SW 1271 (cell line): ENCODE measurements at regions not wholly inside any gene's neighbourhood (a gene's known extent, or its start where the extent isn't known, plus 50 kb on each side); places are given as distances from the start of the nearest gene placed in this dataset.

ENCODE experiments used
- DNase-seq, 2 experiments: peaks; one replicate each; lab custom pipeline; 2025; lab: John Stamatoyannopoulos, UW

- no peak for DNase-seq
Measured at GRCh38 chr13:61765940-61766666, 350.5 kb upstream of the PCDH20 start.

- DNase-seq: no peak
Measured at GRCh38 chr13:61765181-61765742, 349.6 kb upstream of the PCDH20 start.

- no peak for DNase-seq
Measured at GRCh38 chr13:61761690-61762089, 346.0 kb upstream of the PCDH20 start.

GRCh38 chr13:61760102-61760501, 344.5 kb upstream of the PCDH20 start:
- no peak for DNase-seq

- no peak for DNase-seq
Measured at GRCh38 chr13:61756031-61756430, 340.4 kb upstream of the PCDH20 start.

- no peak for DNase-seq
Measured at GRCh38 chr13:61751039-61751438, 335.4 kb upstream of the PCDH20 start.

- no peak for DNase-seq
Measured at GRCh38 chr13:61738236-61738750, 322.6 kb upstream of the PCDH20 start.

GRCh38 chr13:61734683-61735082, 319.0 kb upstream of the PCDH20 start:
- DNase-seq: no peak

GRCh38 chr13:61728471-61728870, 312.8 kb upstream of the PCDH20 start:
- DNase-seq: no peak

- peak; percentile 4 to 50 for DNase-seq
Measured at GRCh38 chr13:61727767-61728166, 312.1 kb upstream of the PCDH20 start.

- no peak for DNase-seq
Measured at GRCh38 chr13:61725806-61726205, 310.2 kb upstream of the PCDH20 start.

- DNase-seq: no peak
Measured at GRCh38 chr13:61722119-61722518, 306.5 kb upstream of the PCDH20 start.

- no peak for DNase-seq
Measured at GRCh38 chr13:61712621-61713020, 297.0 kb upstream of the PCDH20 start.

- no peak for DNase-seq
Measured at GRCh38 chr13:61709258-61709657, 293.6 kb upstream of the PCDH20 start.

GRCh38 chr13:61706899-61707298, 291.2 kb upstream of the PCDH20 start:
- DNase-seq: no peak

GRCh38 chr13:61700620-61701019, 285.0 kb upstream of the PCDH20 start:
- no peak for DNase-seq

- no peak for DNase-seq
Measured at GRCh38 chr13:61700181-61700580, 284.5 kb upstream of the PCDH20 start.

GRCh38 chr13:61696676-61697075, 281.0 kb upstream of the PCDH20 start:
- DNase-seq: no peak

GRCh38 chr13:61695147-61695546, 279.5 kb upstream of the PCDH20 start:
- no peak for DNase-seq

- DNase-seq: no peak
Measured at GRCh38 chr13:61692691-61693090, 277.0 kb upstream of the PCDH20 start.

GRCh38 chr13:61685682-61686012, 270.0 kb upstream of the PCDH20 start:
- DNase-seq: no peak

- DNase-seq: no peak
Measured at GRCh38 chr13:61684976-61685681, 269.5 kb upstream of the PCDH20 start.

- no peak for DNase-seq
Measured at GRCh38 chr13:61672756-61673155, 257.1 kb upstream of the PCDH20 start.
